Spleen (tissue), 7 donors: ENCODE measurements at regions not wholly inside any gene's neighbourhood (a gene's known extent, or its start where the extent isn't known, plus 50 kb on each side); places are given as distances from the start of the nearest gene placed in this dataset.

ENCODE experiments used
- POLR2A ChIP-seq, 3 donors: fragments of 450-650 bp; IDR thresholded peaks; one replicate each; pipeline ENCODE4 v1.5.1; 2017; ENCODE audit warnings: antibody characterized with exemption in 3 of 3, mild to moderate bottlenecking in 1 of 3
- TF ChIP-seq, protein P1 (sequence below), 11 experiments: fragments of 200-600 bp in 7 of 11; fragments of 450-650 bp in 4 of 11; sonication (generic) in 4 of 11; IDR thresholded peaks in 8 of 11; conservative IDR thresholded peaks in 3 of 11; 1 replicate in 7 of 11; 2 replicates in 4 of 11; pipeline versions ENCODE4 v1.4.0 to v1.8.0; 2016 to 2021; ENCODE audit warnings: antibody characterized with exemption in 11 of 11, inconsistent platforms in 4 of 11, mild to moderate bottlenecking in 1 of 11
- donor health status: DM: no; HTN: no; CAD: no; lungs with moderate emphysema.
- donor health status: DM: no; HTN: no; CAD: no.
- donor health status: DM: no; HTN: no; CAD: no.

DNA sequence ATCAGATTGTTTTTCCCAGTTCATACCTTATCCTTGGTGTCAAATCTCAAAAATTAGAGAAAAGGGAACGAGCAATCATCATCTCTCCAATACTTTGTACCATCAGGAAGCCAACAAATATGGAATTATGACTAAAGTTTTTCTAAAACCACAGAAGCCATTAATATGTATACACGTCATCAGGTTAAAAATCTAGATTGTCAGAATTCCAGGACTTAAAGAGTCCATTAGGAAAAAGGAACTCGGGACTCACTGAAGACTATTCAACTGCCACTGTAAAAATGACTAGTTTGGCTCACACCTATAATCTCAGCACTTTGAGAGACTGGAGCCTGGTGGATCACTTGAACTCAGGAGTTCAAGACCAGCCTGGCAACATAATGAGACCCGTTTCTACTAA is 344.4 kb upstream of the LRRC4C start:
- TF ChIP-seq, protein P1, sequence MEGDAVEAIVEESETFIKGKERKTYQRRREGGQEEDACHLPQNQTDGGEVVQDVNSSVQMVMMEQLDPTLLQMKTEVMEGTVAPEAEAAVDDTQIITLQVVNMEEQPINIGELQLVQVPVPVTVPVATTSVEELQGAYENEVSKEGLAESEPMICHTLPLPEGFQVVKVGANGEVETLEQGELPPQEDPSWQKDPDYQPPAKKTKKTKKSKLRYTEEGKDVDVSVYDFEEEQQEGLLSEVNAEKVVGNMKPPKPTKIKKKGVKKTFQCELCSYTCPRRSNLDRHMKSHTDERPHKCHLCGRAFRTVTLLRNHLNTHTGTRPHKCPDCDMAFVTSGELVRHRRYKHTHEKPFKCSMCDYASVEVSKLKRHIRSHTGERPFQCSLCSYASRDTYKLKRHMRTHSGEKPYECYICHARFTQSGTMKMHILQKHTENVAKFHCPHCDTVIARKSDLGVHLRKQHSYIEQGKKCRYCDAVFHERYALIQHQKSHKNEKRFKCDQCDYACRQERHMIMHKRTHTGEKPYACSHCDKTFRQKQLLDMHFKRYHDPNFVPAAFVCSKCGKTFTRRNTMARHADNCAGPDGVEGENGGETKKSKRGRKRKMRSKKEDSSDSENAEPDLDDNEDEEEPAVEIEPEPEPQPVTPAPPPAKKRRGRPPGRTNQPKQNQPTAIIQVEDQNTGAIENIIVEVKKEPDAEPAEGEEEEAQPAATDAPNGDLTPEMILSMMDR (IDR thresholded peaks at IDR 0.05 in 8 of 11, conservative IDR thresholded peaks at IDR 0.05 in 3 of 11) = no peak
- no peak for TF ChIP-seq POLR2A (IDR thresholded peaks at IDR 0.05)
